CD4-positive, alpha-beta T cell (primary cell): ENCODE measurements at regions not wholly inside any gene's neighbourhood (a gene's known extent, or its start where the extent isn't known, plus 50 kb on each side); places are given as distances from the start of the nearest gene placed in this dataset.

Experiments used
- ATAC-seq: fragments of 200-7000 bp; cut with Tn5 transposase; one replicate; pipeline ENCODE4 v1.10.0; 2022; ENCODE audit warnings: mild to moderate bottlenecking; ENCODE audit not compliant: poor library complexity
- CTCF ChIA-PET: fragments of 350-600 bp; sonication (Branson Sonifier 250); formaldehyde crosslinking; loops from one replicate; lab custom pipeline; 2021; ENCODE audit warnings: antibody characterized with exemption, inconsistent platforms; lab: Charles Lee
- POLR2A ChIA-PET: fragments of 350-600 bp; sonication (Branson Sonifier 250); formaldehyde crosslinking; loops from one replicate; lab custom pipeline; 2021; ENCODE audit warnings: antibody characterized with exemption, inconsistent platforms; lab: Charles Lee
- DNase-seq, 14 experiments: peaks; one replicate each; pipeline ENCODE4 v3.0.0-alpha.2; 2013 to 2020; ENCODE audit warnings: mixed read lengths in 2 of 14
- H3K27ac ChIP-seq, 2 donors: one replicate each; pipeline versions ENCODE4 v1.5.1 to v1.7.0; 2013; ENCODE audit warnings: low read length in 2 of 2, low read depth in 1 of 2, mild to moderate bottlenecking in 1 of 2
- H3K27me3 ChIP-seq, 2 experiments: 1 replicate in 1 of 2; 2 replicates in 1 of 2; pipeline versions ENCODE4 v1.6.1 to v1.7.0; 2013; ENCODE audit warnings: low read length in 2 of 2, control low read depth in 1 of 2, mild to moderate bottlenecking in 1 of 2, moderate library complexity in 1 of 2; ENCODE audit not compliant: insufficient read depth in 2 of 2, control insufficient read depth in 1 of 2
- H3K36me3 ChIP-seq: one replicate; pipeline ENCODE4 v1.6.1; 2013; ENCODE audit warnings: low read length, control low read depth; ENCODE audit not compliant: insufficient read depth
- H3K4me1 ChIP-seq: one replicate; pipeline ENCODE4 v1.6.1; 2013; ENCODE audit warnings: low read length, control low read depth; ENCODE audit not compliant: insufficient read depth
- H3K4me3 ChIP-seq: one replicate; pipeline ENCODE4 v1.5.1; 2013; ENCODE audit warnings: mild to moderate bottlenecking, low read length, moderate library complexity
- H3K9me3 ChIP-seq, 2 experiments: 1 replicate in 1 of 2; 2 replicates in 1 of 2; pipeline versions ENCODE4 v1.6.1 to v1.7.0; 2013; ENCODE audit warnings: low read length in 2 of 2, mild to moderate bottlenecking in 2 of 2, control low read depth in 1 of 2, moderate library complexity in 1 of 2; ENCODE audit not compliant: control insufficient read depth in 1 of 2, insufficient read depth in 1 of 2
- H3K27ac Mint-ChIP-seq: one replicate; pipeline ENCODE4 v1.8.0; 2020; ENCODE audit warnings: mixed read lengths
- H3K27me3 Mint-ChIP-seq: one replicate; pipeline ENCODE4 v1.8.0; 2021; ENCODE audit warnings: mixed read lengths
- H3K36me3 Mint-ChIP-seq: one replicate; pipeline ENCODE4 v1.8.0; 2021; ENCODE audit warnings: low read depth, mixed read lengths
- H3K4me1 Mint-ChIP-seq: one replicate; pipeline ENCODE4 v1.8.0; 2021; ENCODE audit warnings: low read depth, mixed read lengths
- H3K4me3 Mint-ChIP-seq: one replicate; pipeline ENCODE4 v1.8.0; 2020; ENCODE audit warnings: mild to moderate bottlenecking, mixed read lengths
- H3K9me3 Mint-ChIP-seq: one replicate; pipeline ENCODE4 v1.8.0; 2020; ENCODE audit warnings: mixed read lengths
- intact Hi-C, 2 experiments: fragments of 100-400 bp; cut with DNase I in 1 of 2; cut with micrococcal nuclease in 1 of 2; formaldehyde crosslinking; loops; one replicate each; pipeline versions ENCODE4 v1.15.1 to v1.9.0; 2023 to 2025; cut with DNase I, micrococcal nuclease
- TF ChIP-seq, protein P1 (sequence below): fragments of 200-600 bp; IDR thresholded peaks from one replicate; pipeline ENCODE4 v1.8.0; 2022; ENCODE audit warnings: antibody characterized with exemption, mild to moderate bottlenecking

DNA sequence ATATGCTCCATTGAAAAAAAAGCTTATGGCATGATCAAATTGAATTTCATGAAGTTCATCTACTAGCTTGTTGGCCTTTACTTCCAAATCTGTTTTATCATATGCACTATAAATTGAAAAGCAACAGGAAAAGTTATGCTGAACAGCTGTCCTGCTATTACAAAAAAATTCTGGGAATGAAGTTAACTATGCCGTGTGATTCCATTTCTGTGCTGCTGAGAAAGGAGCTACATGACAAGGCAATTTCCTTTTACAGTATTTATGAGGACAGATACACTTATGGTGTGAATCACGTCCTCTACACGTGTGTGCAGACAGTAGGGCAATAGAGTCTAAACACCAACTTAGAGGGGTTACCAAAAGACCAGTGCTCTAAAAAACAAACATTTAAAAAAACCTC is 426.5 kb upstream of the AKR1E2 start:
- POLR2A ChIA-PET = no interaction called here
- DNase-seq (no peak), ATAC-seq (no peak)
- H3K36me3 ChIP-seq = no peaks in the 10 kb centered on the region
- no peaks in the 10 kb centered on the region for H3K9me3 ChIP-seq
- intact Hi-C loops = no loop called here
- CTCF ChIA-PET = no interaction called here
- H3K4me3 ChIP-seq = no peak overlapping the region
- H3K4me3 Mint-ChIP-seq = no peak overlapping the region
- no peak overlapping the region for H3K27ac Mint-ChIP-seq
- no peaks in the 10 kb centered on the region for H3K27me3 ChIP-seq
- TF ChIP-seq, protein P1, sequence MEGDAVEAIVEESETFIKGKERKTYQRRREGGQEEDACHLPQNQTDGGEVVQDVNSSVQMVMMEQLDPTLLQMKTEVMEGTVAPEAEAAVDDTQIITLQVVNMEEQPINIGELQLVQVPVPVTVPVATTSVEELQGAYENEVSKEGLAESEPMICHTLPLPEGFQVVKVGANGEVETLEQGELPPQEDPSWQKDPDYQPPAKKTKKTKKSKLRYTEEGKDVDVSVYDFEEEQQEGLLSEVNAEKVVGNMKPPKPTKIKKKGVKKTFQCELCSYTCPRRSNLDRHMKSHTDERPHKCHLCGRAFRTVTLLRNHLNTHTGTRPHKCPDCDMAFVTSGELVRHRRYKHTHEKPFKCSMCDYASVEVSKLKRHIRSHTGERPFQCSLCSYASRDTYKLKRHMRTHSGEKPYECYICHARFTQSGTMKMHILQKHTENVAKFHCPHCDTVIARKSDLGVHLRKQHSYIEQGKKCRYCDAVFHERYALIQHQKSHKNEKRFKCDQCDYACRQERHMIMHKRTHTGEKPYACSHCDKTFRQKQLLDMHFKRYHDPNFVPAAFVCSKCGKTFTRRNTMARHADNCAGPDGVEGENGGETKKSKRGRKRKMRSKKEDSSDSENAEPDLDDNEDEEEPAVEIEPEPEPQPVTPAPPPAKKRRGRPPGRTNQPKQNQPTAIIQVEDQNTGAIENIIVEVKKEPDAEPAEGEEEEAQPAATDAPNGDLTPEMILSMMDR = no peak
- no peak overlapping the region for H3K27ac ChIP-seq
- H3K36me3 Mint-ChIP-seq = no peaks in the 10 kb centered on the region
- no peaks in the 10 kb centered on the region for H3K9me3 Mint-ChIP-seq
- H3K4me1 Mint-ChIP-seq = no peaks in the 10 kb centered on the region
- no peaks in the 10 kb centered on the region for H3K4me1 ChIP-seq
- H3K27me3 Mint-ChIP-seq = no peaks in the 10 kb centered on the region

DNA sequence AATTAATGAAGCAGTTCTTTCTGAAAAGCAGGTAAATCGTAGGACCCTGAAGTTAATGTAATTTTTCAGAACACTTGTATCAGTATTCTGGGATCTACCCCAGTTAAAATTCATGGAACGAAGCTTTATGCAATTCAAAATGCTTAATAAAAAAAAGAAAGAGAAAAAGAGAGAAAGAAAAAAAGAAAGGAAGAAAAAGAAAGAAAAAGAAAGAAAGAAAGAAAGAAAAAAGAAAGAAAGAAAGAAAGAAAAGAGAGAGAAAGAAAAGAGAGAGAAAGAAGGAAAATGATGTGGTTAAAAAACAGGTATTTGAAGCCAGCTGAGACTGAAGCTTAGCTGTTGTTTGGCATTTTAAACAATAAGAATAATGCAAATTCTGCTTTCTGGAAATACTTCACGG is 427.4 kb upstream of the AKR1E2 start:
- intact Hi-C loops = no loop called here
- H3K27me3 Mint-ChIP-seq = no peaks in the 10 kb centered on the region
- H3K4me1 Mint-ChIP-seq = no peaks in the 10 kb centered on the region
- ChIA-PET POLR2A (interaction anchor here (0.7 kb wide), 1 partner anchor 464 kb away, joined by 3 read pairs; no protein-coding TSS in a partner anchor), CTCF (no interaction called here)
- Histone ChIP-seq H3K27ac (no peak overlapping the region), H3K4me3 (no peak overlapping the region), H3K36me3 (no peaks in the 10 kb centered on the region), H3K4me1 (no peaks in the 10 kb centered on the region), H3K27me3 (no peaks in the 10 kb centered on the region), H3K9me3 (no peaks in the 10 kb centered on the region)
- DNase-seq = no peak
- no peaks in the 10 kb centered on the region for H3K36me3 Mint-ChIP-seq
- H3K4me3 Mint-ChIP-seq = no peak overlapping the region
- TF ChIP-seq, protein P1 = no peak
- H3K9me3 Mint-ChIP-seq = no peaks in the 10 kb centered on the region
- H3K27ac Mint-ChIP-seq = no peak overlapping the region
- ATAC-seq = no peak

DNA sequence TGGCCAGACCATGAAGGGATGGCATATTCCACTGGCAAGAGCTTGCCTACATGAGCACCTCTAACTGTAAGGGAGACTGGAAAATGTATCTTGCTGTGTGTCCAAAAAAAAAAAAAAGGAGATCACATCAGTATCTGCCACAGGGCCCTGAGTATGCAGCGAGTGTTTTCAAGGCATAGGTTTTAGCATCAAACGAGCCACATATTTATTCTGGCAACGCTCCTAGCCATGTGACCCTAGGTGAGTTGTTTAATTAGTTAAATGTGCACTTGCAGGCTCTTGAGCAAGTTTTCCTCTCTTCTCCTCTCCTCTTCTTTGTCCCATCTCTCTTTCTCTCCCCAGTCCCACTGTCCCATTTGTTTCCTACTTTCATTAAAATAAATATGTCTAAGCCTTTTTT is 428.7 kb upstream of the AKR1E2 start:
- no peak for DNase-seq
- ChIA-PET CTCF (no interaction called here), POLR2A (no interaction called here)
- no peaks in the 10 kb centered on the region for H3K9me3 ChIP-seq
- no peaks in the 10 kb centered on the region for H3K4me1 ChIP-seq
- Mint-ChIP-seq H3K36me3 (no peaks in the 10 kb centered on the region), H3K9me3 (no peaks in the 10 kb centered on the region), H3K4me3 (no peak overlapping the region), H3K4me1 (no peaks in the 10 kb centered on the region), H3K27me3 (no peaks in the 10 kb centered on the region), H3K27ac (no peak overlapping the region)
- ATAC-seq = no peak
- TF ChIP-seq, protein P1 = no peak
- H3K4me3 ChIP-seq = no peak overlapping the region
- no peaks in the 10 kb centered on the region for H3K36me3 ChIP-seq
- intact Hi-C loops = no loop called here
- H3K27me3 ChIP-seq = no peaks in the 10 kb centered on the region
- H3K27ac ChIP-seq = no peak overlapping the region
